Right kidney (tissue), 1 donor: ENCODE measurements at regions not wholly inside any gene's neighbourhood (a gene's known extent, or its start where the extent isn't known, plus 50 kb on each side); places are given as distances from the start of the nearest gene placed in this dataset.
"Not testable (repeated sequence)": the region's sequence is repeated elsewhere in the genome, so short reads cannot be mapped to it uniquely, and the experiment has no call there.

Experiments used
- DNase-seq: peaks from one replicate; pipeline ENCODE4 v3.0.0-alpha.2; 2016

DNA sequence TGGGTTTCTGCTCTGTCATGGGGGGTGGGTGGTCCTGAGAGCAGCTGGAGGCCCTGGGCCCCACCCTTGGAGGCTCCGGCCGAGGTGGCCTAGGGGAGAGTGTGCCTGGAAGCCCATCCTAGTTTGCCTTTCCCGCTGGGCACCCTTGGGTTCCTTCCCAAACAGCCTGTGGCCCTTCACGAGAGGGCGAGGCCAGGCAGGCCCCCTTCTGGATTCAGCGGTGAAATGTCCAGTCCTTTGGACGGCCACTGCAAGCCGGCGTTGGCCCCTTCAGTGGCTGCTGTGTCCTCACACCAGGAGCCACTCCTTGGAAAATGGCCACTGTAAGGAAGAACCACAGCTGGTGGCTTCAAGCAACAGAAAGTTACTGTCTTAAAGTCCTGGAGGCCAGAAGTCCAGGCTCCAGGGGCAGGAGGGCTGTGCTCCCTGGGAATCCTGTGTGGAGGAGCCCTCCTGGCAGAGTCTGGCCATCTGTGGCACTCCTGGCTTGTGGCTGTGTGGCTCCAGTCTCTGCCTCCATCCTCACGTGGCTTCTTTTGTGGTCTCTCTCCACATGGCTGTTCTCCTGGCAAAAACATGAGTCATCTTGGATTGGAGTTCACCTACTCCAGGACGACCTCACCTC is 854.1 kb downstream of the TBC1D22A start:
- no peak for DNase-seq

DNA sequence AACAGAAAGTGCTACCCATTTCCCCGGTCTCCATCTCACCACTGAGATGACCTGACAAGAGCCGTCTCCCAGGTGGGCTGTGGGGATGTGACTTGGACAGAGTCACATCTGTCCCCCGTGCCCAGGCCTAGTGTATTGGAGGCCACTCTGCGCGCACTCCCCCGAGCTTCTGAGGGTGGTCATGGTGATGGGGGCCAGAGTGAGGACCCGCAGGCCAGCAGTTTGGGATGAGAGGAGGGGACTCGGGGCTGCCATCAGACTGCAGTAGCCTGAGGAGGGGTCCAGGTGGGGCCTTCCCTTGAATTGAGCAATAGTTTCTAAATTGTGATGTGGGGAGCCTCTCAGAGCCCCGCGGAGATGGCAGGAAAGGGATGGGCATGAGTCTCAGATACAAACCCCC is 852.6 kb downstream of the TBC1D22A start:
- DNase-seq, result no peak

DNA sequence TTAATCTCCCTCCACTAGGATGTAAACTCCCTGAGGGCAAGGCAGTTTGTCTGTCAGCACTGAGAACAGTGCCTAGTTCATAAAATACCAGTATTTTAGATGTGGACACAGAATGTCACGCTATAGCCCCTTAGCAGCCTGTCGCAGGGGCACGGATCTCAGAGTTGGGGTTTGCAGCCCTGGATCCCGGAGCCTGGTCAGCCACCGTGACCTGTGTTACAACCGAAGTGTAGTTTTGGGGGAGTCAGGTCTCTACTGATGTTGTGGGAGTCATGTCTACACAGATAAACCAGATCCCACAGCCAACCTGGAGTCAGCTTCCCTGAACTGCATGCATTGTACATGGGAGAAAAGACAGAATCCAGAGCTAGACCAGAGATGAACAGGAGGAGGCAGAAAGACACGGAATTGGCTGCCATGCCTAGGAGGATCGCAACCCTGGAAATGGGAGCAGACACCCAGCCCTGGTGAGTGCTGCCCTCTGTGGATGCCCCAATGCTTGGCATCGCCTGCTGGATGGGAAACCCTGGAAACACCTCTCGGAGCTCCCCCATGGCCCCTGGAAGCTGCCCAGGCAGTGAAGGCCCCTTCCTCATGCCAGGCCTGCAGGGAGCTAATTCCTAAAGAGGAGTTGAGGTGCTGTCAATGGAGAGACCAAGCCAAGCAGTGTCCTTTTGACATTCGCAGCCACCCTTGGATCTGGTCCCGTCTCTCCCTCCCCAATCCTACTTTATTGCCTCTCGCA is 851.3 kb downstream of the TBC1D22A start:
- no peak for DNase-seq

DNA sequence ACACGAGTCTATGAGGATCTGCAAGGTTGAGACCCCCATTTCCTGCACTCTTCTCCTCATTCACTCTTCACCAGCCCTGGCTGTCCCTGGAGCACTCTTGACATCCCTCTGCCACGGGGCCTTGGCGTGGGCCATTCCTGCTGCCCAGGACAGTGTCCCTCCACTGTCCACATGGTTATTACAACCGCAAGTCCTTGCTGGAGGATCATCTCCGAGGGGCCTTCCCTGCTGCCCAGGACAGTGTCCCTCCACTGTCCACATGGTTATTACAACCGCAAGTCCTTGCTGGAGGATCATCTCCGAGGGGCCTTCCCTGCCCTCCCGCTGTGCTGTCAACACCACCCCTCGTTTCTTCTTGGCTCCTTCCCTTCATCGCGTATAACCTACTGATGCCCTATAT is 850.7 kb downstream of the TBC1D22A start:
- DNase-seq, result not testable (repeated sequence)

DNA sequence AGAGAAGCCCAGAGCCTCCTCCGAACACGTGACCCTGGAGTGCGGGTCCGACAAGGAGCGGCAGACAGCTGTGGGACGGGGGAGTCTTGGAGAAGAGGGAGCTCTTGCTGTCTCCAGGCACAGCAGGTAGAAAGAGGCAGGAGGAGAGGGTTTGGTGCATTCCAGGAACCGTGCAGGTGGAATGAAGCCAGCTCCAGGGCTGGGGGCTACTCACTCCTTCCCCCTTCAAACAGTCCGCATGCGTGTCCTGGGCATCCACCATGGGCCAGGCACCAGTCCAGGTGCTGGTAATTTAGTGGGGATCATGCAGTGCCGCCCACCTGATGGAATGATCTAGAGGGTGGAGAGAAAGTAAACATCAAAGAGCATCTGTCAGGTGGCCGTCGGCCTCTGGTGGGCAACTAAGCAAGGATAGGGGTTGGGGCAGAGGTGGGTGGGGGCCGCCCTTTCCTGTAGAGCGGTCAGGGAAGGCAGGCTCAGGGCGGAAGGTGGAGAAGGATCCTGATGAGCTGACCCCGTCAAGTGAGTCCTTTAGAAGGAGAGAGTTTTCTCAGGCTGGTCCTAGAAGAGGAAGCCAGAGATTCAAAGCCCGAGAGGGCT is 850.0 kb downstream of the TBC1D22A start:
- no peak for DNase-seq

DNA sequence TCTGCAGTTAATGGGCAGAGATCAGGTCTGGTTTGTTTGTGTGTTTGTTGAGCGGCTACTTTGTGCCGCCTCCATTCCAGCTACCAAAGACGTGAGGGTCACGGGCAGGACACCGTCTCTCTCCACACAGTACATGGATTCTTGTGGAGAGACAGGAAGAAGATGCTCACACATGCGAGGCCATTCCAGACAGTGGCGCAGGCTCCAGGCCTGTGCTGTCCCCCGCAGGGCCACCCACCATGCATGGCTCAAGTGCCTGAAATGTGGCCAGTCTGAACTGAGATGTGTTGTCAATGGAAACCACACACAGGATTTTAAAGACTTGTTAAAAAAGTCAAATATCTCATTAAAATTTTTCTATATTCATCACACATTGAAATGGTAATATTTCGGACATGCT is 848.3 kb downstream of the TBC1D22A start:
- DNase-seq, result no peak

DNA sequence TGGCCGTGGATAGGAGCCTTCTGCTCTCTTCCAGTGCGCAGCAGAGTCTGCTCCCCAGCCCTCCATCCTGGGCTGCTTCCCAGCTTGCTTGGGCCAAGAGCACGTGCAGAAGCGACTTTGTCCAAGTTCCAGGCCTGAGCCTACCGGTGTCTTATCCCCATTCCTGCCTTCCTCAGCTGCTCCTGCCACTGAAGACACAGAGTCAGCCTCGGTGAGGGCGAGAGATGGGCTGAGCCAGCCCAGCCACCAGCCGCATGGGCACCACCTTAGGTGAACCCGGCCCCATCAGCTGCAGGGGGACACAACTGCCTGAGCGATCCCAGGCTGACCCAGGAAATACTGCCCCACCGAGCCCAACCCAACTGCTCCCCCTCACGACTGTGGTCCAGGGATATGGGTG is 847.8 kb downstream of the TBC1D22A start:
- no peak for DNase-seq

DNA sequence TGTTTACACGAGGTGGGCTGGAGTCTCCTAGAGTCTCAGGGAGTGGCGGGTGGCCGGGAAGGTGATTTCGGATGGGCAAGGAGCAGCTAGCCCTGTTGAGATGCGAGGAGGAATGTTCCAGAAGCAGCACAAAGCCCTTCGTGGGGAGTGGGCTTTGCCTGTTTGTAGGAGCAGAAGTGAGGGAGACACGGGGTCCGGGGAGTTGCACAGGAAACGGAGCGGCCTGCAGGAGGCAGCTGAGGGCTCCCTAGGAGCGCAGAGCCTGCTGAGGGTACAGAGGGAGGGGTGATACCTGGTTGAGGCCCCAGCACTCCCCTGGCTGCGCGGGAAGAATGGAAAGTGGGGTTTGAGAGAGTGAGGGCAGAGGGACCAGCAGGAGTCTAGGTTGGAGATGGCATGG is 847.2 kb downstream of the TBC1D22A start:
- DNase-seq, result no peak

DNA sequence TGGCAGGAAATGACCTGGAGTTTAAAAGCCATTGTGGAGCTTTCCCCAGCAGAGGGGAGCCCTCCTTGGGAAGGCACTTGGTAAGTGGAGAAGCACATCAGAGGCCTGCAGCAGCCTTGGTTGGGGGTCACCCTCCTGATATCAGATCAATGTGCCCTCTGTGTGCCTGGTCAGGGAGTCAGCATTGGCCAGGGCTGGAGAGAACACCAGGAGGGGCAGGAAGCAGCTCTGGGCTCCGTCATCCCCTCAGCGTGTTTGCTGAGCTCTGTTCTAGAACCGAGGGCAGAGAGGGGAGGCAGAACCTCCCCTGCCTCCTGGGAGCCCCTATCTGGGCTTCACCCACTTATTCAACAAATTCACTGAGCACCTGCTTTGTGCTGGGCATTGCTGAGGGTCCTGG is 846.0 kb downstream of the TBC1D22A start:
- DNase-seq, result no peak

DNA sequence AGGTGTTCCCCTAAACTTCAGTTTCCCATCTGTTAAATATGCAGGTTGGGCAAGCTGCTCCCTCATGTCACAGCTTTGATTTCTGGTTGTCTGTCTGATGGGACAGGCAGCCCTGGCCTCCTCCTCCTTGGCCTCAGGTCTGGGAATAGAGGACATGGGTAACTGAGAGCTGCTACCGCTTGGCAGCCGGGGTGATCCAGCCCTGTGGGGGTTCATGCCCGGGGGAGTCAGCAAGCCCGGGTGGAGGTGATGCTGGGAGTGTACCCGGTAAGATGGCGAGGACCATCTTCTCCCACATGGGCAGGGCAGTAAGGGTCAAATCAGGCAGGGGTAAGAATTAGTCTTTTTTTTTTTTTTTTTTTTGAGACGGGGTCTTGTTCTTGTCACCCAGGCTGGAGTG is 845.0 kb downstream of the TBC1D22A start:
- DNase-seq, result no peak

DNA sequence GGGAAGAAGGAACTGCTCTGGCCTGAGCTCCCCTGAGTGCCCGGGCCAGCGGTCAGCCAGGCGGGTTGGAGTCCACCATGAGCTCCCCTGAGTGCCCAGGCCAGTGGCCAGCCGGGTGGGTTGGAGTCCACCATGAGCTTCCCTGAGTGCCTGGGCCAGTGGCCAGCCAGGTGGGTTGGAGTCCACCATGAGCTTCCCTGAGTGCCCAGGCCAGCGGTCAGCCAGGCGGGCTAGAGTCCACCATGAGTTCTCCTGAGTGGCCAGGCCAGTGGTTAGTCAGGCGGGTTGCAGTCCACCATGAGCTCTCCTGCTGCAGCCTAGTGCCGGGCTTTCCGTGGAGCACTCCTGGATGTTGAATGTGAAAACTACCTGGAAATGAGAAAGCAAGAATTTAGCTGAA is 844.0 kb downstream of the TBC1D22A start:
- no peak for DNase-seq

DNA sequence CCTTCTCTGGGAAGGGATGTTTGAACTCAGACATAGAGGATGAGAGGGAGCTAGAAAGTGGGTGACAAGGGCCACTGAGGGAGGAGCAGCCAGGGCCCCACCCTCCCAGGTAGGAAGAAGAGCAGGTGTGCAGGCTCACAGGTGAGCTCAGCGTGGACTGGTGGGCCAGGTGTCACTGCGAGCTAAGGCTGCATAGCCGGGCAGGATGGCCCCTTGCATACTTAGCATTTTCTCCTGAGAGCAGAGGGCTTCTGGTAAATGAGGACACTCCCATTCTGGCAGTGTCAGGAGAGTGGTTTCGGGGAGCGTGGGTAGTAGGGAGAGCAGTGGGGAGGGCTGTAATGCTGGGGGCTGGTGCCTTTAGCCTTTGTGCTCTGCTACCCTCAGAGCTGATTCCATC is 843.4 kb downstream of the TBC1D22A start:
- DNase-seq, result no peak

DNA sequence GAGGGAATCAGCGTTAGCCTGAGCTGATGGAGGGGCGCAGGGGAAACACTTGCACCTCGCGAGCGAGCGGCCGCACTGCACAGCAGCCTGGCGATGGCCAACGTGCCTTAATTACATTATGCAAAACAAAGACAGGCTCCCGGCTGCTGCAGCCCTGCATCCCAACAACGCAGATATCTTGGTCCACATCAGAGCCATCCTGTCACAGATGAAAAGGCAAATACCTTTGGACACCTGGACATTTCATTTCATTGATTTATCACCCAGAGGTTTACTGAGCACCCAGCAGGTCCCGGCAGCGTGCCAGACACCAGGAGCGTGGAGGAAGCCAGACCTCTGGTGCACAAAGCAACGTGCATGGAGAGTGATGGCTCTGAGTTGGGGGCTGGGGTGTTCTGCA is 843.0 kb downstream of the TBC1D22A start:
- DNase-seq, result no peak

DNA sequence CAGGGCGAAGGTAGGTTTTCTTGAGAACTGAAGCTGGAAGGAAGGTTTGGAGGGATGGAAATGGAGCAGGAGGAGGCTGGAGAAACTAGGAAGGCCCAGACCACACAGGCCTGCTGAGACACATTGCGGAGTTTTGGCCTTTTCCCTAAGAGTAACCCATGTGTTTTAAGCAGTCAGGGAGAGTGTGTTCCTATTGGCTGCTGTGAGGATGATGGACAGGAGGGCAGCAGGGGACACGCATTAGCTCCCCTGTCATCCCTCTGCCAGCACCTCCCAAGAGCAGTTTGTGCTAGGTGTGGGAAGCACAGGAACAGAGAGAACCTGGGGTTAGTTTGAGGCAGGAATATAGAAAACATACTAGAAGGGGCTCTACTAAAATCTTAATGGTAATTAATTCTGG is 842.1 kb downstream of the TBC1D22A start:
- no peak for DNase-seq

DNA sequence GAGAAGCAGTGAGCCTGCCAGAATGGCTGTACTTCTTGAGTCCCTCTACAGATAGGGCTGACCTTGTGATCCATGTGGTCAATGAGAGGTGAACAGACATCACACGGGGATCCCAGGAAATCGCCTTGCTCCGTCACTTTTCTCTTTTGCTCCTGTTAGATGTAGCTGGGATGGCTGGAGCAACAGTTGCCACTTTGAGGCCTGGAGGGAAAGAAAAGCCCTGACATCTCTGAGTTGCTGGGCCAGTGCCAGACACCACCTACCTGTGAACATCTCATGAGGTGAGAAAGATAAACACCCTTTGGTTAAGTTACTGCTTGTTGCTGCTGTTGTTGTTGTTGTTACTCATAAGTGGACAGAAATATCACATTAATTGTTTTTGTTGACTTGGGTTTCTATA is 840.3 kb downstream of the TBC1D22A start:
- no peak for DNase-seq

DNA sequence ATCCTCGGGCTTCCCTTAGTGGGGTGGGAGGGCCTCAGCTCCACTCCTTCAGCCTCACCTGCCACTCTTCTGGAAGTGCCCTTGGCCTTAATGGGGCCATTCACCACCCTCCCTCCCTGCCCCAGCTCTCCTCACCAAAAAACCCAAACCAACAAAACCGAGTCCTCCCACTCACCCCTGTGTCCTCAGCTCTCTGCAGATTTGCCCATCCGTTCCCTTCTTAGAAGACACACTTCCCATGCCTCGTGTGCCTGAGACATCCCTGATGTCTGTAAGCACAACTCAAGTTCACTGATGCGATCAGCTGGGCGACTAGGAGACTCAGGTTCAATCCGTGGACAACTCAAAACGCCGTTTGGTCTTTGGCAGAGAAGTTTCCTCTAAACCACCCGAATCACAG is 839.2 kb downstream of the TBC1D22A start:
- no peak for DNase-seq

DNA sequence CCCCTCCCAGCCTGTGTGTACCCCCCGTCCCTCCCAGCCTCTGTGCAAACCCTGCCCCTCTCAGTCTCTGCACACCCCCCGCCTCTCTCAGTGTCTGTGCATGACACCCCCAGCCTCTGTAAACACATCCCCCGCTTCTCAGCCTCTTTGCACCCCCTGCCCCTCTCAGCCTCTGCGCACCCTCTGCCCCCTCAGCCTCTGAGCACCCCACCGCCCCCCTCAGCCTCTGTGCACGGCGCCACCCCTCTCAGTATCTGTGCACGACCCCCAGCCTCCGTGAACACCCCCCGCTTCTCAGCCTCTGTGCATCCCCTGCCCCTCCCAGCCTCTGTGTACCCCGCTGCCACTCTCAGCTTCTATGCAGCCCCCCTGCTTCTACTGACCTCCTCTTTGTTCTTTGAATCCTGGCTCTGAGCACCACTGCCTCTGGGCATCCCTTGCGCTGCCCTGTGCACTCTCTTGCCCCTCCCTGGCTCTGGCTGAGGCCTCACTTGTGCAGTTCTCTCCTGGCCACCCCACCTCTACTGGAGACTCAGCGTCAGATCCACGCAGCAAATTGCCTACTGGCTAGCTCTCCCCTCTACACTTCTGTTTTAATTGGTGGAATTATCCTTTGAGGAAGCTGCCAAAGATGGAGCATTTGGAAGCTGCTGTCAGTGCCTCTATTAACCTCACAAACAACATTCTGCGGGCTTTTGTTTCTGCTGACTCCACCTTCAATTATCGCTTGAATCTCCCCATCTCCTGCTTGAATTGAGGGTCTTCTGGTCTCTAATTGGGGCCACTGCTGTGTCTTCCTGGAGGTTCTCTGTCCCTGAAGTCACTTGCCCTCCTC is 838.6 kb downstream of the TBC1D22A start:
- DNase-seq, result no peak

DNA sequence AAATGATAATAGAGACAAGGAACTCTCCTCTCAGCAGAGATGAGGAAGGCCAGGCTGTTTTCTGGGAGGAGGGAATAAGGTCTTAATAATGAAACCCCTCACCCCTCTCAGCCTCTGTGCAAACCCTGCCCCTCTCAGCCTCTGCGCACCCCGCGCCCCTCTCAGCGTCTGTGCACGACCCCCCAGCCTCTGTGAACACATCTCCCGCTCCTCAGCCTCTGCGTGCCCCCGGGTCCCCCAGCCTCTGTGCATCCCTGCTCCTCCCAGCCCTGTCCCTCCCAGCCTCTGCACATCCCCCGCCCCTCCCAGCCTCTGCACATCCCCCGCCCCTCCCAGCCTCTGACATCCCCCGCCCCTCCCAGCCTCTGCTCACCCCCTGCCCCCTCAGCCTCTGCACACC is 837.8 kb downstream of the TBC1D22A start:
- DNase-seq, result no peak

DNA sequence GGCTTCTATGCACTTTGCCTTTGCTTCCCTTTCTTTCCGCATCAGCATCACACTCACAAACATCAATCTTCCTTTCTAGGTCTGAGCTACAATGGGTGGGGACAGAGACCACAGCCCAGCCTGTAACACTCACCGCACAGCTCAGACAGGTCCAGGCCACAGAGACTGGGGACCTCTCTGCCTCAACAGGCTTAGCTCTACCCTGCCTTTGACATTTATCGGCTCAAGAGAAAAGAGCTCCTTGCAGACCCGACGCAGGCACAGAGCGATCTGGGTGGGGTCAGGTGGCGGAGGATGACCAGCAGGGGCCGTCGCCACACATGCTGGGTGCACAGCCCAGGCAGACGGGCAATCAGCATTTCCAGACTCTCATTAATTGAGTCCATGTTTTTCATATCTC is 837.3 kb downstream of the TBC1D22A start:
- DNase-seq, result no peak

DNA sequence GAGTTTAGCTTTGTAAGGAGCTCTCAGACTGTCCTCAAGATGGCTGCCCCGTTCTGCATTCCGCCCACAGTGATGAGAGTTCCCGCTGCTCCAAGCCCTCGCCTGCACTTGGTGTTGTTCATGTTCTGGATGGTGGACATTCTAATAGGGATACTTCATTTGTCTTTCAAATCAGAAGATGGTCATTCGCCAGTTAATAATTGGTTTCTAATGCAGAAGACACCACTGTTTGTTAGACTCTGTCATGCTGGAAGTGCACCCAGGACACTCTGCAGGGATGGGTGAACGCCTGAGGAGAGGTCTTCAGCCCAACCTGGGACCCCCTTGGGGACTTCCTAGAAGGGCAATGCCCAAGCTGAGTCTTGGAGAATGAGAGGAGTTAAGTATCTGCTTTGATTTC is 836.4 kb downstream of the TBC1D22A start:
- no peak for DNase-seq

DNA sequence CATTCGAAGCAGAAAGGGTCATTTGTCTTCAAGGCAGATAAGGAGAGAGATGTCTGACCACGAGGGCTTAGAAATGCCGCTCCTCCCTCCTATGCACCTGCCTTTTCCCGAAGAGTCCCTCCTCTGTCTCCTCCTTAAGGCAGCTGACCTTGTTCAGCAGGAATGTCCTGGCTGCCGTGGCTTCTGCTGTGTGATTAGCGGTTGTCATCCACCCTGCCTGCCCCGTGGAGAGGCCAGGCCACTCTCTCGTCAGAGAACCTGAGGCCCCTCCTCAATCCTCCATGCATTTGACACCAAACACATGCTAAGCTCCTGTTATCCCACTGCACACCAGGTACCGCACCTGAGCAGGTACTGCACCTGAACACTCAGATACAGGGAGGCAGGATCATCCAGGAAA is 834.6 kb downstream of the TBC1D22A start:
- DNase-seq, result no peak

DNA sequence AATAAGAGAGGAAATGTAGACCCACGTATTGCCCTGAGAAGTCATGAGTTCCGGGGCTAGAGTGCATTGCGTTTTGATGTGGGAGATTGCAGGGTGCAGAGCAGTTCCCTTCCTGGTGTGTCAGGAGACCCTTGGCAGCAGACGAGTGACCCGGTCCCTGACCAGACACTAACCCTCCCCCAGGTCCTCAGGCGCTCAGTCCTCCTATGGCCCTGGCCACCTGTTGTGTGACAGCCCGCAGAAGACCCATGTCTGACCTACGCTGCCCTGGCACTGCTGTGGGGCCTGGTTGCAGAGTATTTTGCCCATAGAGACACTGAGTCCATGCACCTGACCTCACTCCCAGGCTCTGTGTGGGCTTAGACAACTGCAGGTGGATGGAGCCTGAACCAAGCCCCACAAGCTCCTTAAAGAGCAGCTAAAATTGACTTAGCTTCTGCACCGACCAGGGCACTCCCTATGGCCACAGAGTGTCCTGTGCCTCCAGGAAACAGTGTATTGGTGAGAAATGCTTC is 833.8 kb downstream of the TBC1D22A start:
- DNase-seq, result no peak
